ENCODE measurements at regions not wholly inside any gene's neighbourhood (a gene's known extent, or its start where the extent isn't known, plus 50 kb on each side); places are given as distances from the start of the nearest gene placed in this dataset.
A peak's percentile ranks its signal among the peaks of the same experiment; 100 is the strongest.
"Not testable (repeated sequence)": the region's sequence is repeated elsewhere in the genome, so short reads cannot be mapped to it uniquely, and the experiment has no call there.

DNA sequence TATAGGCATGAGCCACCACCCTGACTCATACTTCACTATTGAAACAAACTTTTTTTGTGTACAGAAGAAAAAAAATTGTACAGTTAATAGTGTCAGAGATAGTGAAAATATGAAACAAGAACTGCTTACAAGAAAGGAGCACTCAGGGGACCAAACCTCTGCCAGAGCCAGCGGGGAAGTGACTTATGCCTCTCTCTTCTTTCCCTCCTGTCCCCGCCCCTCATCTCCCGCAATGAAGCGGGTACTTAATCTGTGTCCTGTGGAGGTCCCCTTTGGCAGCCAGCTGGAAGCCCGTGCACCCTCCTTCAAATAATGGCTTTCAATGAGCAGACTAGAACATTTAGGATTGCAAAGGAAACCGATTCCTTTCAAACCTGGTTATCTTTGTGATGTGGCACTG lies 51.5 kb downstream of the PPIAL4A start:
- peak in 1 of 3 experiments; percentile 8 for DNase-seq

DNA sequence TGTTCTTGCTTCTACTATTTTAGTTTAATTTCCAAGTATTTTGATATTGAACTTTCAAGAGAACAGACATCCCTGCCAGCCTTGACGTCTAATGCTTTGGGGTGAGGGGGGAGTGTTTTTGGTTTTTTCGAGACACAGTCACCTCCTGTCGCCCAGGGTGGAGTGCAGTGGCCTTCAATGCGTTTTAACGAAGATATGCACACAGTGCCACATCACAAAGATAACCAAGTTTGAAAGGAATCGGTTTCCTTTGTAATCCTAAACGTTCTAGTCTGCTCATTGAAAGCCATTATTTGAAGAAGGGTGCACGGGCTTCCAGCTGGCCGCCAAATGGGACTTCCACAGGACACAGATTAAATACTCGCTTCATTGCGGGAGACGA lies 52.3 kb downstream of the PPIAL4A start:
- DNase-seq = not testable (repeated sequence)

DNA sequence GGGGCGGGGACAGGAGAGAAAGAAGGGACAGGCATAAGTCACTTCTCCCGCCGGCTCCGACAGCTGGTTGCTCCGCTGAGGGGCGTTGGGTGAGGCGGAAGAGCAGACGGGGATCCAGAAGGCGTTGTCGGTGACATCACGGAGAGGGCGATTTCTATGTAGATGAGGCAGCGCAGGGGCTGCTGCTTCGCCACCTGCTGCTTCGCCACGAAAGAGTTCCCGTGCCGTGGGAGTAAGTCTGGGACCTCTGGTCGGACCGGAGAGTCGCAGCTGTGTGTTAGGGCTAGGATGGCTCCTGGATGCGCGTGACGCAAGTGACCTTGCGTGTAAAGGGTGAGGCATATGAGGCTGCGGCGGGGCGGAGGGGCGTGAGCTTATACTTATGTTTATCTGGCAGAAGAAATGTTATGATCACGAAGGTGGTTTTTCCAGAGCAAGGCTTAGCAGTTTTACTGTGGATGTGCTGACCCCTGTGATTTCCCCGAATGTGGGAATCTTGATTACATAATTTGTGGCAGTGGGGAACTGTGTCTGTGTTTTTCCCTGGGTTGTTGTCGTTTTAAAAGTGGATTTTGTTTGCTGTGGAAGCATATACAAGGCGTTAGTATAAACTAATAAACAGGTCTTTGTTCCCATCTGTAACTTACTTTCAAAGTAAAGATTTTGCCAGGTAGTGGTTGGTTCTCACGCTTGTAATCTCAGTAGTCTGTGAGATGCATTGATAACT lies 52.8 kb downstream of the PPIAL4A start:
- peak; percentile 42 to 92 (median 89) for DNase-seq

DNA sequence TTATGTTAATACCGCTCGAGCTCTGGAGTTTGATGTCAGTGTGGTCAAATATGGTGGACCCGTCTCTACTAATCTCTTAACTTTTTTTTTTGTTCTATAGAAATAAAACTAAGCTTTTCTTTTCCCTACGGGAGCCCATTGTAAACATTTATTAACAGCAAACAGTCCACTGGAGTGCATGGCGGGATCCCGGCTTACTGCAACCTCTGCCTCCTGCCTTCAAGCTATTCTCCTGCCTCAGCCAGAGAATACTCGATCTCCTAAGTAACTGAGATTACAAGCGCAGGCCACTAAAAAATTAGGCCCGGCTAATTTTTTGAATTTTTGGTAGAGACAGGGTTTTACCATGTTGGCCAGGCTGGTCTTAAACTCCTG lies 53.4 kb downstream of the PPIAL4A start:
- DNase-seq = not testable (repeated sequence)

DNA sequence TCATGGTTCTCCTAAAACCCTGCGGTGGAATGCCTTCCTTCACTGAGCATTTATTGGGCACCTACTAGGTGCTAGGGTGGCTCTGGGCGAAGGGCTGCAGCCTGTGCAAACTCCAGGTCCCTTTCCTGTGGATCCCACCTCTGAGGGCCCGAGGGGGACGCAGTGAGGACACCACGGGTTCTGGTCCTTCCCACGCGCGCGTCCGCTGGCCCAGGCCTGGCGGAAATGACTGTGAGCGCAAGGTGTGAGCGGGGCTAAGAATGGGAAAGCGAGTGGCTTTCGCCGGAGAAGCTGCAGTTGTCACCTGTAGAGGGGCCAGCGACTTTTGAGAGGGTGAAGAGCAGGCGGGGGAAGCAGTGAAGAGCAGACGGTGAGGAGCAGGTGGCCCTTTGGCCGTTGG lies 55.1 kb downstream of the PPIAL4A start:
- DNase-seq = not testable (repeated sequence)

DNA sequence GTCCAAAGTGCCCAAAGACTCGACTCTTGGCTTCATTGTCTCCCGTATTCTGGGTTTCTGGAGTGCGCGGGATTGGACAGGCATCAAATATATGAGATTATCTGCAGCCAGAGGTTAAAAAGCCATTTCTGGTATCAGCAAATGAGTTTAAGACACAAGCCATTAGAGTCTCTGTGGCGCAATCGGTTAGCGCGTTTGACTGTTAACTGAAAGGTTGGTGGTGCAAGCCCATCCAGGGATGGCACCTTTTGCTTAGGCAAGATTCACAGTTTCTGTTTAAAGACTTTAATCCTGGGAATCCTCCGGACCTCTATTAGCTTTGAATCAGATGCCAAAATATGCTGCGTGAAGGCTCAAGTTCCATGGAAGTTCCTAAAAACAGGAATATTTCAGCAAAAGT lies 55.6 kb downstream of the PPIAL4A start:
- not testable (repeated sequence) for DNase-seq

DNA sequence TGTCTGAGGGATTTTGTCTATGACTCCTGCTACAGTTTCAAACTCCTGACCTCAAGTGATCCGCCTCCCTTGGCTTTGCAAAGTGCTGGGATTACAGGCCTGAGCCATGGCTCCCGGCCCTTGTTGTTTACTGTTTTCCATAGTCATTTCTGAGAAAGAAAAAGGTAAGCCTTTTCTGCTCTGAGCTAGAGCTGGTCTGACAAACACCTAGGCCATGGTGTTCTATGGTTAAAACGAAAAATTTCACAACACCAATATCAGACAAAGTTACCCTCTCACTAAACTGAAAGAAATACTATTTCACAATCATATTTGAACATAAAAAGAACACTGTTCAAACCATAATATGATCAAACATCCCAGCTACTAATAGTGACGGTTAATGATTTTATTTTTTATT lies 57.5 kb downstream of the PPIAL4A start:
- not testable (repeated sequence) for DNase-seq

DNA sequence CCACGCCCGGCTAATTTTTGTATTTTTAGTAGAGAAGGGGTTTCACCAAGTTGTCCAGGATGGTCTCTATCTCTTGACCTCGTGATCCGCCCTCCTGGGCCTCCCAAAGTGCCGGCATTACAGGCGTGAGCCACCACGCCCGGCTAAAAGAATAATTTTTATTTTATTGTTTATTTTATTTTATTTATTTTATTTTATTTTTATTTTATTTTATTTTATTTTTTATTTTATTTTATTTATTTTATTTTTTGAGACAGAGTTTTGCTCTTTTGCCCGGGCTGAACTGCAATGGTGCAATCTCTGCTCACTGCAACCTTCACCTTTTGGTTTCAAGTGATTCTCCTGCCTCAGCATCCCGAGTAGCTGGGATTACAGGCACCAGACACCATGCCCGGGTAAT lies 60.2 kb downstream of the PPIAL4A start:
- DNase-seq = not testable (repeated sequence)

DNA sequence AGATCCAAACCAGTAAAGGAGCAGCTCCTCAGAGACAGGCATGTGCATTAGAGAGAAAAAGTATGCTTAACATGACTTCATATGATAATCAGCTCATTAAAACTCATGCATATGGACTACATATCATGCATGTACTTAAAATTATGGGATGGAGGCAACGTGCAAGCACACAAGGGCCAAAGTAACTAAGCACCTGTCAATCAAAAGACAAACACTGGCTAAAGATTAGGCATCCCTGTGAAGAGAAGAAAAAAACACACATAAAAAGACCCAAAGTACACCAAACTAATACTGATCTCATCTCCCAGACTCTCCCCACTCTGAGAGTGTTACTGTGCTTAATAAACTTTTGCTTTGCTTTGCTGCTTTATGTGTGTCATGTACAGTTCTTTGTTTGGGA lies 61.1 kb downstream of the PPIAL4A start:
- not testable (repeated sequence) for DNase-seq

DNA sequence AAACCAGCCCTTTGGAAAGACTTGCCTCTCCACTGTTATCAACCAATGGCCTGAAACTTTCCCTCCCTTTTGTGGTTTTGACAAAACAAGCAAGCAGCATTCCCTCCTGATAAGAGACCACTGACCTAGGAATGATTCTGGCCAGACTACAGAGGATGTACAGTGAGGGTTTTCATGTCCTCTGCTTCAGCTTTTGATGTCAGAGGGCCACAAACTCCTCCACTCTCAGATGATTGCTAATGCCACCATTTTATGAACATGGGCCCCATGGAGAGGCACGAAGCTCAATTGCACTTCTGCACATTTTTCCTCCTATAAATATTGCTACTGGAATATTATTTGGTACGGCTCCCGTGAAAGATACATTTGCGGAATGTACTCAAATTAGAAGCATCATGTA lies 61.5 kb downstream of the PPIAL4A start:
- not testable (repeated sequence) for DNase-seq

DNA sequence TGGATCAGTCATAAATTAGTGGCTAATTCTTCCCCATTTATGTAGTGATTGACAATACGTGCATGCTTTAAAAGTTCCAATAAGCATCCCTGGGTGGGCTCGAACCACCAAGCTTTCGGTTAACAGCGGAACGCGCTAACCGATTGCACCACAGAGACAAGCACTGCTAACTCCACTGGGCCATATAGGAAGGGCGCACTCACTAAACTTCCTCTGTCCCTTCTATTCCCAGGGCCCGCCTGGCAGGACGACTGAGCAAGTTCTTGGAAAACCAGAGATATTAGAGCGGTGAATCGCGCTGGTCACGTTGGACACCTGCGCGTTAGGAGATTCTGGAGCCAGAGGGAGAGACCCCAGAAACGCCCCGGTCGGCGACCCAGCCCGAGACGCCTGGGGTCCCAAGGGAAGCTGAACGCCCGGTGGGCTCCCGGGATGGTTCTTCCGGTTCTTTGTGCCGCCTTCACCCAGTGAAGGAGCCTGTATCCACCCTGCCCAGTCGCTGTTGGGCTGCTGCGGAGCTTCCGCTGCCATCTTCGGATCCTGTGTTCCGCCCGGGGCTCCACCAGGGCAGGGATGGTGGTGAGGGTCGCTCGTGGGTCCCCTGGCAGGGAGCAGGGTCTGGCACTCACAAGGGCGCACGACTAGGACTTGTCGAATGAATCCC lies 62.8 kb downstream of the PPIAL4A start:
- not testable (repeated sequence) for DNase-seq

DNA sequence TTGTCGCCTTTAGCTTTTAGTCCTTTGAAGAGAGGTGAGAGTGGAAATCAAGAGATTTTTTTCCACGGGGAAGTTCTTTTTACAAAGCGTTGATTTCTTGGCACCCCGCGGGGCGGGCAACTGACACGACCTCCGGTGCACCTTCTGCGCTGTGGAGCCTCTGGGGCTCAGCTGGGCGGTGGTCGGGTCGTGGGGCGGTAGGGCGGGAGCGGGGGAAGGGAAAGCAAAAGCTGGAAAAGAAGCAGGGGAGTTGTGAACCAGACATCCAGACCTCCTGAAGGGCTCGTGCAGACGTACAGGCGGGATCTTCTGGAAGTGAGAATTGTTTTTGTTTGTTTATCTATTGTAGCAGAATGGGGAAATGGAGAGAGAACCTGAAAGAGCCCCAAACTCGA lies 63.3 kb downstream of the PPIAL4A start:
- DNase-seq = not testable (repeated sequence)

DNA sequence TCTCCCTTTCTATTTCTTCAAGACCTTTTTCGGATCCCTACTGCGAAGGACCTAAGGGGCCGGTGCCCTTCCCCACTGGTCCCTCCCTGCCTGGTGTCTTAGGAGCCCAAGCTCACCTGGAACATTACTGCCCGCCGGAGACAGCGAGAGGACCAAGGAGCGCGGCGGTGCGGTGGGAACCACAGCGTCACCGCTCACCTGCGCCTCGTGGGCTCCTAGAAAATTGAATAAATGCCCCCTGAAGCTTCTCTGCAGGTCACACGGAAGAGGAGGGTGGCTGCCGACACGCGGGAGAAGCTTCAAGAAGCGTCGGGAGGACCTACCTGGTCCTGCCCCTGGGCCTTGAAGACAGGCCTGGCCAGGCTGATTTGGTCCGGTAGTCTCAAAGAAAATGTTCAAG lies 65.2 kb downstream of the PPIAL4A start:
- DNase-seq = no peak

DNA sequence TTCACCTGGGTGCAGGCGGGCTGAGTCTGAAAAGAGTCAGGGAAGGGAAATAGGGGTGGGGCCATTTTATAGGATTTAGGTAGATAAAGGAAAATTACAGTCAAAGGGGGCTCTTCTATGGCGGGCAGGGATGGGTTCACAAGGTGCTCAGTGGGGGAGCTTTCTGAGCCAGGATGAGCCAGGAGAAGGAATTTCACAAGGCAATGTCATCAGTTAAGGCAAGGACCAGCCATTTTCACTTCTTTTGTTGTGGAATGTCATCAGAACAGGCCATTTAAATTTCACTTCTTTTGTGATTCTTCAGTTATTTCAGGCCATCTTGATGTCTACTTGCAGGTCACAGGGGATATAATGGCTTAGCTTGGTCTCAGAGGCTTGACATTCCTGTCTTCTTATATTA lies 66.4 kb downstream of the PPIAL4A start:
- DNase-seq = not testable (repeated sequence)

DNA sequence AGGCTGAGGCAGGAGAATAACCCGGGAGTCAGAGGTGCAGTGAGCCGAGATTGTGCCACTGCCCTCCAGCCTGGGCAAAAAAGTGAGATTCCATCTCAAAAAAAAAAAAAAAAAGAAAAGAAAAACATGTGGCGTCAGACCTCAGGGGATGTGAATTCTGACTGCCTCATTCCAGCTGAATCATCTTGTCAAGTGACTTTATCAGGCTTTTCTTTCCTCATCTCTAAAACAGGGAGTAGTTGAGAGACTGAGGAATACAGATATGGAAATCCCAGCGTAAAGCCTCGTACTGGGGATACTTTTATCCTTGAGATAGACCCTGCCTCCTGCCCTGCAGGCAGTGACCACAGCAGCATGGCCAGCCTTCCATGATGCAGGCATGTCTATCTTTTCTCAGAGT lies 76.4 kb downstream of the PPIAL4A start:
- DNase-seq = not testable (repeated sequence)

DNA sequence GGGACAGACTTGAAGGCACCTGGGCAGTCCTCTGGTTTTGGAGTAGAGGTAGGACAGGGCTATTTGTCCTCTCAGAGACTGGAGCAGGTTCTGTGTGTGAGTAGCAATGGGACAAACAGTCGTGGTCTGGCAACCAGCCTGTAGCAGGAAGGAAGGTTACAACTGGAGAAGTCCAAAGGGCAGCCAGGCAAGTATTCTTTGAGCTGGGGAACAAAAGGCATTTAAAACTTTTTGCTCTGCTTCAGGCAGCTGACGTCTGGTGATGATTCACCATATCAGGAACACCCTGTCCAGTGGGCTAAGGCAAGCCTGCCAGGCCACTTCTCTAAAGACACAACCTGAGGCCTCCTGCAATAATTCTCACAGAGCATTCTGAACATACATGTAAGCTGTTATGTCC lies 83.3 kb downstream of the PPIAL4A start:
- DNase-seq = not testable (repeated sequence)

DNA sequence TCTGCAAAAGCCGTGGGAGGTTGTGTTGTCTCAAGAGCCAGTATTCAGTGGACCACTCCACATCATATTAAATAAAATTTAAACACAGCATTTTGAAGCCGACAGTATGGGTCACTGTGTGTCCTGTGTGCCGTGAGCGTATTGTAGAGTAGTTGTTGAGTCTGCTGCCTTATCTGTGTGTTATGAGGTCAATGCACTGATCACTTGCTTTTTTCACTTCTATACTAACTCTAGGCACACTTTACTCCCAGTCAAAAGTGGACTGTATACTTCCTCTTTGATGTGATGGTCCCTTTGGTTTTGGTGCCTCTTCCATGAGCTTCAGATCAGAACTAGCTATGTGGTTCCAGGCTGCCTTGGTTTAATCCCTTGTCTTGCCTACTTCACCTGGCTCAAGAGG lies 84.3 kb downstream of the PPIAL4A start:
- DNase-seq = not testable (repeated sequence)

DNA sequence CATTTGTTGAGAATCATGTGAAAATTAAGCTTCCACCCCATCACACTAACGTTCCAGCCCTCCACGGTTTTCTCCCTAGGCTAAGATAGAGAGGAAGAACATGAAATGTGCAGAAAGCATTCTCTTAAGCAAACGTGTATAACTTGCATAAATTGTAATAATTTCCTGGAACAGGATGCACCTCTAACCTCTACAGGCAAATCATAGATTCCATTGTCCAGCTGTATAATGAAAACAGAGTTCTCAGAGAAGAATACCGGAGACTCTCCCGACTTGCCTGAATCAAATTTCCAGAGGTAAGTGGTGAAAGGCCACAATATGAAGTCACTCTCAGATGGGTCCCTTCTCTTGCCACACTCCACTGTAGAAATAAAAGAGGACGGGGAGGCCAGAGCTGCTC lies 87.7 kb downstream of the PPIAL4A start:
- DNase-seq = not testable (repeated sequence)

DNA sequence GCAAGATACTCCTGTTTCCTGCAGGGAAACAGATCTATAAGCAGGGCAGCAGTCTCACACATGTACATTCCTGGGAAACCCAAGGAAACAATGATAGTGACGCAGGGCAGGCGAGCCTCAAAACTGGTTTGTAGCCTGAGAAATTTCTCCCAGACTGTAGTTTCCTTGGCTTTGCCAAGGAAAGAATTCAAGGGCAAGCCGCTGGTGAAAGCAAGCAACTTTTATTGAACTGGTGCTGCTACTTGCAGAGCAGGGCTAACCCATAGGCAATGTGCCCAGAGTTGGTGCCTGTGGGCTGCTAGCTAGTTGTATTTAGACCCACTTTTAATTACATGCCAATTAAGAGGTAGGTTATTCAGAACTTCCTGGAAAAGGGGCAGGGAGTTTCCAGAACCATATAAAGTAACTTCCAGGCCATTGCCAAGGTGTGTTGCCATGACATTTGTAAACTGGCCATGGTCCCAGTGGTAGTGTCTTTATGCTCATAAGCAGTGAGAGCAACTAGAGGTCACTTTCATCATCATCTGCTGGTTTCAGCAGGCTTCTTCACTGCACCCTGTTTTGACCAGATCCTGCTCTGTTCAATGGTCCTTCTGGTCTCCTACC lies 92.0 kb downstream of the PPIAL4A start:
- DNase-seq = not testable (repeated sequence)

DNA sequence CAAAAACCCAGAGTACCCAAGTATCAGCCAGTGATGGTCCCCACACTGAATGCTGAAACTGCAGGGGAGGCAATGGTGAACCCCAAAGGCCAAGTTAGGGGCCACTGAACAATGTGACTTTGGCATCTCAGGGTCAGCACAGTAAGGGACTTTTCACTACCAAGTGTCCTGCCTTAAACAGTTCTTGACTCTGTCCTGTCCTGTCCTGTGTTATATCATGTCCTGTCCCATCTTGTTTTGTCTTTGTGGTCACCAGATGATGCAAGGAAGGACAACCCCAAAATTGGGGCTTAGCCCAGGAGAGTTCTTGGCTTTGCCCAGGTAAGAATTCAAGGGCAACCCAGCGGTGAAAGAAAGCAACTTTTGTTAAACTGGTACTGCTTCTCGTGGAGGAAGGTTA lies 105.0 kb downstream of the PPIAL4A start:
- not testable (repeated sequence) for DNase-seq

DNA sequence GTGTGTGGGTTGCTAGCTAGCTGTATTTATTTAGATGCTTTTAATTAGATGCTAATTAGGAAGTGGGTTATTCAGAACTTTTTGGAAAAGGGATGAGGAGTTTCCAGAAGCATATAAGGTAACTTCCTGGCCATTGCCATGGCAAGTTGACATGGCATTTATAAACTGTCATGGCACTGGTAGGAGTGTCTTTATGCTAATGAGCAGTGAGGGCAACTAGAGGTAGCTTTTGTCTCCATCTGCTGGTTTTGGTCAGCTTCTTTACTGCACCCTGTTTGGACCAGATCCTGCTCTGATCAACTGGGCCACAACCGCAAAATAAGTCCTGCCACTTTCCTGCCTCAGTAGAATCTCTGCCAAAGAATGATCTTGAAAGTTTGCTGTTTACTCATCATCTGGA lies 105.5 kb downstream of the PPIAL4A start:
- DNase-seq = not testable (repeated sequence)

DNA sequence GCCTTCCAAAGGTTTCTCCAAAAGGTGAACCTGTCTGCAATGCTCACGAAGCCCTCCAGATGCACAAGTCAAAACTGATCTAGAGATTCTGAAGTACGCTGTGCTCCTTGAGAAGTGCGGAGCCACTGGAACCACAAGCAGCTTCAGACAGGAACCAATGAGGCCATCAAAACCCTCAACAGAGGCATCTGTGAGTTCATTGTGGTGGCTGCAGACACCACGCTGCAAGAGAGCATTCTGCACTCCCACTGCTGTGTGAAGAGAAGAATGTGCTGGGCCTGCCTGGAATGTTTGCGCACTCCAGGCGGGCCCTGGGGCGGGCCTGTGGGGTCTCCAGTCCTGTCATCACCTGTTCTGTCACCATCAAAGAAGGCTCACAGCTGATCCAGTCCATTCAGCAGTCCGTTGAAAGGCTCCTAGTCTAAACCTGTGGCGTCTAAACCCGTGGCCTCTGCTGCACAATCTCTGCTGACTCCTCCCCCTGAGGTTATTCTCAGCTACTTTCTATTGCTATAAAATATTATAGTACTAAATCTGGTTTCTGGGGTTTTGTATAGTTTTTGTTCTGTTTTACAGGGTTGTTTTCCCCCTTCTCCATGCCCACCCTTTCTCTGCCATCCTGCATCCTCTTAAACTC lies 111.6 kb downstream of the PPIAL4A start:
- not testable (repeated sequence) for DNase-seq

DNA sequence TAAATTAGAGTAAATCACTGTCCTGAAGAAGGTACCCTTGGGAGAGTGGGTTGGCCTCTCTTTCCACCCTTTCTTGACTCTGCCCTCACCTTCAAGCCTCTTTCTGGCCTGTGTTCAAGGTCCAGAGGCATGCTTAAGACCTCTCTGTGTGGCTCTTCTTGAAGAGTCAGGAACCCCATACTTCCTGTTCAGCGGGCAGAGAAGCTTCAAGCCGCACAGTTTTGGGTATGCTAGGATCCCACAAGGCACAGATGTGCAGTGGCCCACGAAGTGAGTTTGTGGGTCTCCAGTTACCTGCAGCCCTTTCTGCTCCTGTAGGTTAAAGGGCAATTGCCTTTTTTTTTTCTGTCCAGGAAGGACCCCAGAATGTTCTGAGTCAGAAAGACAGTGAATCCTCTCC lies 113.7 kb downstream of the PPIAL4A start:
- not testable (repeated sequence) for DNase-seq

DNA sequence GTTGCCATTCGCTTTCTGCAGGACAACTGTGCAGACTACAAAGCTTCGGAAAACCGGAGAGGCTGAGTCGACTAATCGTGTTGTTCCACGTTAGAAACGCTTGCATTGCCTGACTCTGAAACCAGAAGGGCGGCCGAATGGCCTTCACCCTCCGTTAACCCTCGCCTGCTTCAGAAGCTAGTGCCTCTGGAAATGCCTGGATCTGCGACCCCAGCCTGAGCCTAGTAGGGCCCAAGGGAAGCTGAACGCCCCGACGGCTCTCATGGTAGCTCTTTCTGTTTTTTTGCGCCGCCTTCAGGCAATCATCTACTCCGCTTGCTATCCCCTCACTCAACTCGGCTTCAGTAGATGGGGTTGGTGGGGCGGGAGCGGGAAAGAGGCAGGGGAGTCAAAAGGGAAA lies 117.3 kb downstream of the PPIAL4A start:
- not testable (repeated sequence) for DNase-seq
